Keratinocyte (primary cell): ENCODE measurements at regions not wholly inside any gene's neighbourhood (a gene's known extent, or its start where the extent isn't known, plus 50 kb on each side); places are given as distances from the start of the nearest gene placed in this dataset.

Source experiments
- DNase-seq: peaks from one replicate; pipeline ENCODE4 v3.0.0-alpha.2; 2011; ENCODE audit warnings: low read depth, missing footprints, low spot score
- FAIRE-seq: peaks from 2 replicates; lab custom pipeline; 2011; peaks lifted over from hg19 to GRCh38; lab: Jason Lieb, UNC
- H2AFZ ChIP-seq: 2 replicates; pipeline ENCODE4 v1.6.0; 2012; ENCODE audit warnings: low read length, control low read depth, inconsistent platforms; ENCODE audit not compliant: control insufficient read depth
- H3K27ac ChIP-seq: 2 replicates; pipeline ENCODE4 v1.5.1; 2011; ENCODE audit warnings: low read length; ENCODE audit not compliant: control insufficient read depth, insufficient read depth
- H3K27me3 ChIP-seq: 3 replicates; pipeline ENCODE4 v1.6.0; 2011; ENCODE audit warnings: low read length; ENCODE audit not compliant: control insufficient read depth, insufficient read depth; ENCODE audit errors: extremely low read depth
- H3K36me3 ChIP-seq, 2 experiments: 2 replicates in 1 of 2; 3 replicates in 1 of 2; pipeline ENCODE4 v1.5.1; 2011; ENCODE audit warnings: low read length in 2 of 2, mild to moderate bottlenecking in 1 of 2; ENCODE audit not compliant: control insufficient read depth in 2 of 2, insufficient read depth in 2 of 2; ENCODE audit errors: extremely low read depth in 1 of 2
- H3K4me1 ChIP-seq: 3 replicates; pipeline ENCODE4 v1.5.1; 2011; ENCODE audit warnings: low read length; ENCODE audit not compliant: control insufficient read depth, insufficient read depth; ENCODE audit errors: extremely low read depth
- H3K4me2 ChIP-seq: 3 replicates; pipeline ENCODE4 v1.6.0; 2011; ENCODE audit warnings: low read depth, low read length; ENCODE audit not compliant: control insufficient read depth, insufficient read depth; ENCODE audit errors: extremely low read depth
- H3K4me3 ChIP-seq, 3 experiments: fragments of 200-600 bp in 1 of 3; sonication (generic) in 1 of 3; 2 replicates in 2 of 3; 3 replicates in 1 of 3; pipeline ENCODE4 v1.5.1; 2011 to 2016; ENCODE audit warnings: low read length in 3 of 3, mild to moderate bottlenecking in 3 of 3, control low read depth in 2 of 3, inconsistent platforms in 1 of 3, low read depth in 1 of 3, mixed read lengths in 1 of 3, mixed run types in 1 of 3, moderate library complexity in 1 of 3; ENCODE audit not compliant: control insufficient read depth in 2 of 3, insufficient read depth in 2 of 3; ENCODE audit errors: extremely low read depth in 1 of 3
- H3K79me2 ChIP-seq: 2 replicates; pipeline ENCODE4 v1.6.0; 2012; ENCODE audit warnings: low read length; ENCODE audit not compliant: control insufficient read depth, insufficient read depth
- H3K9ac ChIP-seq: 3 replicates; pipeline ENCODE4 v1.6.0; 2011; ENCODE audit warnings: low read length; ENCODE audit not compliant: control insufficient read depth, insufficient read depth; ENCODE audit errors: extremely low read depth
- H3K9me1 ChIP-seq: 3 replicates; pipeline ENCODE4 v1.6.0; 2011; ENCODE audit warnings: low read length; ENCODE audit not compliant: control insufficient read depth, insufficient read depth; ENCODE audit errors: extremely low read depth
- H3K9me3 ChIP-seq: 2 replicates; pipeline ENCODE4 v1.5.1; 2012; ENCODE audit warnings: low read depth, low read length; ENCODE audit not compliant: control insufficient read depth
- H4K20me1 ChIP-seq: 3 replicates; pipeline ENCODE4 v1.6.0; 2011; ENCODE audit warnings: low read length; ENCODE audit not compliant: control insufficient read depth, insufficient read depth; ENCODE audit errors: extremely low read depth
- EZH2 ChIP-seq: IDR thresholded peaks from one replicate; pipeline ENCODE4 v1.6.1; 2012; ENCODE audit warnings: inconsistent platforms, mild to moderate bottlenecking, low read length, moderate library complexity
- dilution Hi-C: fragments of 300-500 bp; cut with MboI; formaldehyde crosslinking; loops from one replicate; pipeline ENCODE4 v1.7.0; 2020; ENCODE audit warnings: low sequenced_read_pairs; ENCODE audit not compliant: extremely low pct_ligation_motif_present
- TF ChIP-seq, protein P1 (sequence below), 3 experiments: IDR thresholded peaks in 1 of 3; conservative IDR thresholded peaks in 1 of 3; optimal IDR thresholded peaks in 1 of 3; 2 replicates in 2 of 3; 3 replicates in 1 of 3; pipeline versions ENCODE3 to v1.5.1; 2011; ENCODE audit warnings: low read length in 3 of 3, mild to moderate bottlenecking in 3 of 3, moderate library complexity in 2 of 3, control low read depth in 1 of 3, inconsistent platforms in 1 of 3; ENCODE audit not compliant: insufficient read depth in 2 of 3; ENCODE audit errors: extremely low read depth in 1 of 3

DNA sequence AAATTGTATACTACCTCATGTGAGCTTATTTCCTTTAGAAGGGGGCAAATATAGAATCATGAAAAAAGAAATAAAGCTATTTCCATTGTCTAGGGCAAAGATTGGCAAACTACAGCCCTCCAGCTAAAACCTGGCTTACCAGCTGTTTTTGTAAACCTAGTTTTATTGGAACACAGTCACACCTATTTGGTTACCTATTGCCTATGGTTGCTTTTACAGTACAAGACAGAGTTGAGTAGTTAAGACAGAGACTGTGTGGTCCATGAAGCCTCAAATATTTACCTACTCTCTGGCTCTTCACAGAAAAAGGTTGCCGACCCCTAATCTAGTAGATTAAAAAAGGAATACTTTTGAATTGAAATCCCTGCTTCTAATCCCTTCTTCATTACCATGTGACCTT lies 88.8 kb upstream of the ENPP6 start:
- Histone ChIP-seq H3K79me2 (no peaks in the 10 kb centered on the region), H3K4me3 (no peak overlapping the region), H3K27me3 (no peaks in the 10 kb centered on the region), H3K9me3 (no peaks in the 10 kb centered on the region), H3K9ac (no peak overlapping the region), H3K36me3 (no peaks in the 10 kb centered on the region), H2AFZ (no peak overlapping the region), H3K9me1 (no peaks in the 10 kb centered on the region), H3K27ac (no peak overlapping the region), H4K20me1 (no peaks in the 10 kb centered on the region), H3K4me2 (no peak overlapping the region), H3K4me1 (no peaks in the 10 kb centered on the region)
- TF ChIP-seq, protein P1, sequence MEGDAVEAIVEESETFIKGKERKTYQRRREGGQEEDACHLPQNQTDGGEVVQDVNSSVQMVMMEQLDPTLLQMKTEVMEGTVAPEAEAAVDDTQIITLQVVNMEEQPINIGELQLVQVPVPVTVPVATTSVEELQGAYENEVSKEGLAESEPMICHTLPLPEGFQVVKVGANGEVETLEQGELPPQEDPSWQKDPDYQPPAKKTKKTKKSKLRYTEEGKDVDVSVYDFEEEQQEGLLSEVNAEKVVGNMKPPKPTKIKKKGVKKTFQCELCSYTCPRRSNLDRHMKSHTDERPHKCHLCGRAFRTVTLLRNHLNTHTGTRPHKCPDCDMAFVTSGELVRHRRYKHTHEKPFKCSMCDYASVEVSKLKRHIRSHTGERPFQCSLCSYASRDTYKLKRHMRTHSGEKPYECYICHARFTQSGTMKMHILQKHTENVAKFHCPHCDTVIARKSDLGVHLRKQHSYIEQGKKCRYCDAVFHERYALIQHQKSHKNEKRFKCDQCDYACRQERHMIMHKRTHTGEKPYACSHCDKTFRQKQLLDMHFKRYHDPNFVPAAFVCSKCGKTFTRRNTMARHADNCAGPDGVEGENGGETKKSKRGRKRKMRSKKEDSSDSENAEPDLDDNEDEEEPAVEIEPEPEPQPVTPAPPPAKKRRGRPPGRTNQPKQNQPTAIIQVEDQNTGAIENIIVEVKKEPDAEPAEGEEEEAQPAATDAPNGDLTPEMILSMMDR (optimal IDR thresholded peaks at IDR 0.05 in 1 of 3, IDR thresholded peaks at IDR 0.05 in 1 of 3, conservative IDR thresholded peaks at IDR 0.05 in 1 of 3; ENCODE audit: extremely low read depth in 1 of 3, insufficient read depth in 2 of 3, low read length in 3 of 3): no peak
- TF ChIP-seq EZH2: no peak
- dilution Hi-C loops: no loop called here
- DNase-seq (no peak), FAIRE-seq (no peak)

DNA sequence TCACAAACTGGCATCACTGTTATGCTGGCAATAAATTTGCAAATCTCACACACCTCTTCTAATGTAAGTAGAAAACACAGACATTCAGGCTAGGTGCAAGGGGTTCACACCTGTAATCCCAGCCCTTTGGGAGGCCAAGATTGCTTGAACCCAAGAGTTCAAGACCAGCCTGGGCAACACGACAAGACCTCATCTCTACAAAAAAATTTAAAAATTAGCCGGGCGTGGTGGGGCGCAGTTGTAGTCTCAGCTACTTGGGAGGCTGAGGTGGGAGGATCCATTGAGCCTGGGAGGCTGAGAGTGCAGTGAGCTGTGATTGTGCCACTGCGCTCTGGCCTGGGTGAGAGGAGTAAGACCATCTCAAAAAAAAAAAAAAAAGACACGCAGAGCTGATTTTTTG lies 83.1 kb upstream of the ENPP6 start:
- H4K20me1 ChIP-seq: no peaks in the 10 kb centered on the region
- H3K27ac ChIP-seq: no peak overlapping the region
- no peaks in the 10 kb centered on the region for H3K79me2 ChIP-seq
- H3K27me3 ChIP-seq: no peaks in the 10 kb centered on the region
- DNase-seq (no peak), FAIRE-seq (no peak)
- H3K4me2 ChIP-seq: no peak overlapping the region
- no peaks in the 10 kb centered on the region for H3K36me3 ChIP-seq
- H3K9me3 ChIP-seq: no peaks in the 10 kb centered on the region
- no peaks in the 10 kb centered on the region for H3K4me1 ChIP-seq
- dilution Hi-C loops: no loop called here
- no peak for TF ChIP-seq EZH2
- TF ChIP-seq, protein P1 (optimal IDR thresholded peaks at IDR 0.05 in 1 of 3, IDR thresholded peaks at IDR 0.05 in 1 of 3, conservative IDR thresholded peaks at IDR 0.05 in 1 of 3; ENCODE audit: extremely low read depth in 1 of 3, insufficient read depth in 2 of 3, low read length in 3 of 3): no peak
- H3K9me1 ChIP-seq: no peaks in the 10 kb centered on the region
- no peak overlapping the region for H3K4me3 ChIP-seq
- no peak overlapping the region for H2AFZ ChIP-seq
- no peak overlapping the region for H3K9ac ChIP-seq
